OCI-LY3 (cell line): ENCODE measurements at regions not wholly inside any gene's neighbourhood (a gene's known extent, or its start where the extent isn't known, plus 50 kb on each side); places are given as distances from the start of the nearest gene placed in this dataset.

Experiments
- CTCF ChIP-seq: fragments of 200-600, 300-600 bp; sonication (generic); IDR thresholded peaks from 2 replicates; pipeline ENCODE4 v1.5.1; 2014; ENCODE audit warnings: antibody characterized with exemption, low read length, low read depth
- EZH2phosphoT487 ChIP-seq: fragments of 200-600 bp; shearing (Covaris generic); IDR thresholded peaks from 2 replicates; pipeline ENCODE4 v1.6.1; 2018; ENCODE audit warnings: antibody characterized with exemption, mixed run types, low read depth

DNA sequence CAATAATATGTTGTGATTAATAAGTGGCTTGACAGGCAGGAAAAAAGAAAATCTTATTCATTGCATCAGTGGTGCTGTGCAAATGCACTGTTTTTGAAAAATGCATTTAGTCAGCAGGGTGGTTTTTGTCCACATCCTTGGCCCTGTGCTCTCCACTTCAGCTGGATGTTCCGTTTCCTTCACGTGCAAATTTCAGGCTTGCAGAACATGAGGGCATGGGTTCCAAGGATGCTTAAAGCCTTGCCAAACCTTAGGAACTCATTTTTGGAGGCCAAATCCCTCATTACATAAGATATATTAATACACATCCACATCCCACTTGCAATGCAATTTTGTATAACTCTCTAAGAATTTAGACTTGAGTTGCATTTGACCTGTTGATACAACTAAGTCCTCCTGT is 410.1 kb downstream of the PRDM2 start:
- no peak for TF ChIP-seq CTCF
- TF ChIP-seq EZH2phosphoT487, result no peak
